ENCODE measurements at regions not wholly inside any gene's neighbourhood (a gene's known extent, or its start where the extent isn't known, plus 50 kb on each side); places are given as distances from the start of the nearest gene placed in this dataset.

GRCh38 chr3:163364717-163365116 lies 1713.6 kb downstream of the SI start:
- no peak for TF ChIP-seq CTCF (conservative IDR thresholded peaks at IDR 0.05 in 1 of 2, IDR thresholded peaks at IDR 0.05 in 1 of 2; ENCODE audit: low read depth in 1 of 2, low read length in 2 of 2)
- no peak for TF ChIP-seq EZH2 (IDR thresholded peaks at IDR 0.05; ENCODE audit: low read length, missing control alignments)
